ENCODE measurements at regions not wholly inside any gene's neighbourhood (a gene's known extent, or its start where the extent isn't known, plus 50 kb on each side); places are given as distances from the start of the nearest gene placed in this dataset.

DNA sequence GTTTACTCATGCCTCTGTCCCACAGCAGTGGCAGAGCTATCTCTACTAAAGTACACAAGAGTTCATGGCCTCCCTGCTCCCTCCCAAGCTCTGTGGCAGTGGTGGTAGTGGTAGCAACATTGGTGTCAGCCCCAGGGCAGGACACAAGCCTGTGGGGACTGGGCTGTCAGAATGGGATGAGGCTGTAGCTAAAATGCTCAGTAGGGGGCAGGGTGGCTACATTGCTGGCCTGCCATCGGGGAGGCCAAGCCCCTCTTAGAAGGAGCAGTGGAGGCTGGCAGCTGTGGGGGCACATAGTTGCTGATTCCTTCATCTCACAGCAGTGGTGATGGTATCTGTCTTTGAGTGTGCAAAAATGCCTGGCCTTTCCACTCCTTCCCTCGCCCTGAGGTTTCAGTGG is 461.7 kb downstream of the PCDH18 start (continued):
- TF ChIP-seq, protein P1, sequence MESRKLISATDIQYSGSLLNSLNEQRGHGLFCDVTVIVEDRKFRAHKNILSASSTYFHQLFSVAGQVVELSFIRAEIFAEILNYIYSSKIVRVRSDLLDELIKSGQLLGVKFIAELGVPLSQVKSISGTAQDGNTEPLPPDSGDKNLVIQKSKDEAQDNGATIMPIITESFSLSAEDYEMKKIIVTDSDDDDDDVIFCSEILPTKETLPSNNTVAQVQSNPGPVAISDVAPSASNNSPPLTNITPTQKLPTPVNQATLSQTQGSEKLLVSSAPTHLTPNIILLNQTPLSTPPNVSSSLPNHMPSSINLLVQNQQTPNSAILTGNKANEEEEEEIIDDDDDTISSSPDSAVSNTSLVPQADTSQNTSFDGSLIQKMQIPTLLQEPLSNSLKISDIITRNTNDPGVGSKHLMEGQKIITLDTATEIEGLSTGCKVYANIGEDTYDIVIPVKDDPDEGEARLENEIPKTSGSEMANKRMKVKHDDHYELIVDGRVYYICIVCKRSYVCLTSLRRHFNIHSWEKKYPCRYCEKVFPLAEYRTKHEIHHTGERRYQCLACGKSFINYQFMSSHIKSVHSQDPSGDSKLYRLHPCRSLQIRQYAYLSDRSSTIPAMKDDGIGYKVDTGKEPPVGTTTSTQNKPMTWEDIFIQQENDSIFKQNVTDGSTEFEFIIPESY (IDR thresholded peaks at IDR 0.05), result no peak
- no peak for TF ChIP-seq MEF2A (IDR thresholded peaks at IDR 0.05; ENCODE audit: insufficient read depth, low read depth, low read length)
- no peak for TF ChIP-seq CHD4 (IDR thresholded peaks at IDR 0.05)
- TF ChIP-seq RB1 (IDR thresholded peaks at IDR 0.05; ENCODE audit: borderline replicate concordance), result no peak

DNA sequence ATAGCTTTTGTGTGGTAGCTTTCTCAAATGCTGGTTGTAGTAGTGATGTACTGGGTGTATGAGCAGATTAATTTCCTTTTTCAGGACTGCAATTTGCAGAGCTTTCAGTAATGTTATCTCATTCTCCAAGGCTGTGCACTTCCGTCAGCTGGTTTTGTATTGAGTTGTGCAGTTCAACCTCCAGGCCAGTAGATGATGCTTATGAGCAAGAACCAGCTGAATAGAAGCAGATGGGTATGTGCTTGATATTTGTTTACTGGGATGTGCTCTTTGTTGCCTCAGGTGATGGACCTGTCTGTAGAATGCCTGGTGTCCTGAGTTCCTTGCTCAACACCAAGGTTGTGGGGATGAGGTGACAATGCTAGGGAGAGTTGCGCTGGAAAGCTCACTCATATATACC is 462.8 kb downstream of the PCDH18 start:
- FAIRE-seq, result no peak
- WGBS (ENCODE audit: insufficient coverage, insufficient replicate concordance, low lambda C conversion rate, missing lambda C conversion rate), result 75% methylated on average over 2 of the region's 2 CpGs
- Histone ChIP-seq H2AFZ (ENCODE audit: control insufficient read depth, low read depth, low read length) (no peak overlapping the region), H3K27me3 (replicated peaks in 1 of 2; ENCODE audit: control insufficient read depth in 2 of 2, insufficient read depth in 2 of 2, low read length in 1 of 2) (no peaks in the 10 kb centered on the region), H3K79me2 (ENCODE audit: control insufficient read depth, insufficient read depth, low read length) (no peaks in the 10 kb centered on the region), H3K4me1 (ENCODE audit: control insufficient read depth, insufficient read depth, low read length) (no peaks in the 10 kb centered on the region), H4K20me1 (ENCODE audit: control insufficient read depth, insufficient read depth) (no peaks in the 10 kb centered on the region), H3K9ac (ENCODE audit: control insufficient read depth, insufficient read depth, low read length) (no peak overlapping the region), H3K4me2 (ENCODE audit: control insufficient read depth, insufficient read depth) (no peak overlapping the region), H3K36me3 (ENCODE audit: control insufficient read depth in 2 of 2, insufficient read depth in 2 of 2, low read length in 1 of 2) (no peaks in the 10 kb centered on the region), H3K27ac (ENCODE audit: control insufficient read depth, insufficient read depth) (no peak overlapping the region), H3K9me3 (replicated peaks; ENCODE audit: control insufficient read depth, insufficient read depth, low read length) (no peaks in the 10 kb centered on the region), H3K4me3 (no peak overlapping the region)
- intact Hi-C loops (cut with micrococcal nuclease; ENCODE audit: unreplicated experiment), result no loop called here
- TF ChIP-seq CTCF (IDR thresholded peaks at IDR 0.05 in 2 of 3, conservative IDR thresholded peaks at IDR 0.05 in 1 of 3; ENCODE audit: control insufficient read depth in 2 of 3, extremely low read depth in 1 of 3, insufficient read depth in 1 of 3, low read depth in 3 of 3, low read length in 3 of 3), result peak; percentile 8 to 31 (median 29); a peak in 2 of 6 replicates
- TF ChIP-seq KAT2A (conservative IDR thresholded peaks at IDR 0.05; ENCODE audit: control insufficient read depth, low read depth, low read length), result no peak
- TF ChIP-seq BCL11A (IDR thresholded peaks at IDR 0.05; ENCODE audit: low read depth, low read length), result no peak
- ChIA-PET POLR2A (interaction anchor here (0.6 kb wide), 1 partner anchor 20 kb away, joined by 3 read pairs; no protein-coding TSS in a partner anchor), SMC1A (ENCODE audit: uncharacterized antibody, unreplicated experiment) (no interaction called here), RAD21 (ENCODE audit: unreplicated experiment) (no interaction called here), CTCF (interaction anchor here (1.3 kb wide), 1 partner anchor 12 kb away, joined by 3 read pairs; no protein-coding TSS in a partner anchor)
- in situ Hi-C loops (cut with MboI), result no loop called here
- ATAC-seq, result peak; percentile 74
- DNase-seq (ENCODE audit: low read depth, low spot score), result no peak
- BruUV-seq (replicated peaks), result no TSS peak
